Activated naive CD4-positive, alpha-beta T cell treated with anti-CD3 and anti-CD28 coated beads, Interleukin-2, amount 50 U/mL, for 72 hours (primary cell): ENCODE measurements at regions not wholly inside any gene's neighbourhood (a gene's known extent, or its start where the extent isn't known, plus 50 kb on each side); places are given as distances from the start of the nearest gene placed in this dataset.
"Not testable (repeated sequence)": the region's sequence is repeated elsewhere in the genome, so short reads cannot be mapped to it uniquely, and the experiment has no call there.

Experiments used
- ATAC-seq, 2 donors: fragments of 150-1000 bp; cut with Tn5 transposase; 2 replicates each; pipeline ENCODE4 v1.10.0; 2021; ENCODE audit warnings: mild to moderate bottlenecking in 2 of 2, moderate library complexity in 2 of 2
- DNase-seq, 2 donors: peaks; one replicate each; pipeline ENCODE4 v3.0.0; 2021 to 2022; ENCODE audit warnings: low spot score in 2 of 2
- H3K27ac Mint-ChIP-seq, 2 donors: one replicate each; pipeline ENCODE4 v1.8.0; 2022; ENCODE audit warnings: mild to moderate bottlenecking in 2 of 2, mixed read lengths in 2 of 2
- H3K36me3 Mint-ChIP-seq, 2 donors: one replicate each; pipeline ENCODE4 v1.8.0; 2022; ENCODE audit warnings: mixed read lengths in 2 of 2
- H3K9me3 Mint-ChIP-seq, 2 donors: one replicate each; pipeline ENCODE4 v1.8.0; 2022; ENCODE audit warnings: mixed read lengths in 2 of 2

DNA sequence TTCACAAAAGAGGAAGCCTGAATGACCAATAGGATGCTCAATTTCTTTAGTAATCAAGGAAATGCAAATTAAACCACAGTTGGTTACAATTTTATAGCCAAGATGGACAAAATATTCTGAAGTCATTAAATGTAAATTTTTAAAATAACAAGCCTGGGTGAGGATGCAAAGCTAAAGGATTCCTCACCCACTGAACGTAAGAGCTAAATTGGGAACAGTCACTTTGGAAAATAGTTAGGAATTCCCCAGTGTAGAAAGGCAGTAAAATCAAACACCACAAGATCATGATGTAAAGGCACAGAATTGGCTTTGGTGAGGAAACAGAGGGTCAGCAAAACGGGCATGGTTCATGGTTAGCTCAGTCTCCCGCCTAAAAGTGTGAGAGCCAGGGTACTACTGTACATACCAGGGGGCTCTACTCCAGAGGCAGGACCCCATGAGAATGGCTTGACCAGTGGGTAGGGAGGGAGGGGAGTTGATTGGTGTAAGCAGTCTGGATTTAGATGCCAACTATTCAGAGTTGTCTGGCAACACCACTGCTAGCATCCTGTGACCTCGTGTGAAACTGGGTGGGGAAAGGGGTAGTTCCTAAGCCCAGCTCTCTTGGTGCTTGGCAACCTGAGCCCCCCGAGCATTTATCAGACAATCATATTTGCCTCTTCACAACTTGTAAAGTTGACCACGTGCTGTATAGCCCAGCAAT is 213.4 kb upstream of the EGLN3 start:
- ATAC-seq (no peak), DNase-seq (no peak)
- Mint-ChIP-seq H3K36me3 (no peaks in the 10 kb centered on the region), H3K27ac (no peak overlapping the region), H3K9me3 (no peaks in the 10 kb centered on the region)

DNA sequence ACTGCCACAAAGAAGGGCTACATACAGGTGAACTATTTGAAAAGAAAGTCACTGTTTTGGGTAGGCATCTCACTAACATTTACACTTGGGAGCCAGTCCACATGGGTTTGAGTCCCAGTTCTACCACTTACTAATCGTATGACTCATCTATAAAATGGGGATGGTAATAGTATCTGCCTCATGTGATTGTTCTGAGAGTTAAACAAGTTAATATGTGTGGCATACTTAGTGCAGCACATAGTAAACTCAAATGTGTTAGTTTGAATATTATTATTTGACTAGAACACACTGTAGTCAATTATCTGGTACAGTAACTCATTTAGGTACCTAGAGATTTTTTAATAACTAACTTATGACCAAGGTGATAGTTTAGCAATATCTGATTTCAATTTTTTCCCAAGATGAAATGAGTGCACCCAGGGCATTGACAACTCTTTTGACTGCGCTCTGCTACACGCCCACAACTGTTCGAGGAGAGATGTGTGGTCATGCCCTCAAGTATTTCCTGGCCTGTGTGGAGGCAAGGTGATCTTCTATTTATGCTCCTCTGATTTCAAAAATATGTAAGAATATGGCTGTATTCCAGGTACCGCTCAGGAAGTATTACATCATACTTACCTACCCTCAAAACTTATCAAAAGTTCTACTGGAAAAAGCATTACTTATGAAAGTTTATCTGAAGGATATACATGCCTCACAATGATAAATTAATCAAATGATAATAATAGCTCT is 210.6 kb upstream of the EGLN3 start:
- no peak overlapping the region for H3K27ac Mint-ChIP-seq
- no peaks in the 10 kb centered on the region for H3K36me3 Mint-ChIP-seq
- peak; percentile 24 to 37 for ATAC-seq
- no peak for DNase-seq
- H3K9me3 Mint-ChIP-seq, result no peaks in the 10 kb centered on the region

DNA sequence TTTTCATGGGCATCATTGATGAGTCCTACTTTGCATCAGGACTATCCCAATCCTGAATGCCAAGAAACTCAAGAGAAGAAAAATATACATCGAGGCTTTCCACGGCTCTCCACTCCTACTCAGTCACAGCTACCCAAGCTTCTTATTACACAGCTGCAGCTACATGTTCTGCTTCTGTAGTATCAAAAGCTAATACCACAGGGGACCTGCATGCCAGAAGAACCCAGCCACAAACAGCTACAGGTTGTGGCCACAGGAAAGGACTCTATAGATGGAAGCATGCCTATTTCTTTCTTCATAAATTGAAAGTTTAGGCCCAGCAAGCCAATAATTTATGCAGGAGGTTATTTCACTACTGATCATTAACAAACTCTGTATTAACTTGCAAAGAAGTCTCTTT is 209.7 kb upstream of the EGLN3 start:
- Mint-ChIP-seq H3K36me3 (no peaks in the 10 kb centered on the region), H3K9me3 (no peaks in the 10 kb centered on the region), H3K27ac (no peak overlapping the region)
- DNase-seq (no peak), ATAC-seq (no peak)

DNA sequence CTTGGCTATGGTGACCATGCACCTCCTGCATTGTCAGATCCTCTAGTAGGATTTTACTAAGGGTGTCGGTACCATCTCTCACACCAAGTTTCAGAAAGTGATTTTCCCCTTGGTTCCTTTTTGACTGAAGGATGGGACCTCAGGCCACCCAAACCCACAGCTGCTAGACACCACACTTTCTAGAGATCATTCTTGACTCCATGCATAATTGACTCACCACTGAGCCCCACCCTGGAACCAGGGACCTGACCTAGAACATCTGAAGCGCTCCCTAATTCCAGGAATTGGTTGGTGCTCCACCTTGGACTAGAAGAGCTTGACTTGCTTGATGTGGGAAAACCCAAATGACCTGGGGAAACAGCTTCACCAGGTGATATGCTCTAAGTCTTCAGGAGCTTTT is 206.8 kb upstream of the EGLN3 start:
- no peaks in the 10 kb centered on the region for H3K9me3 Mint-ChIP-seq
- H3K27ac Mint-ChIP-seq, result no peak overlapping the region
- DNase-seq, result no peak
- H3K36me3 Mint-ChIP-seq, result no peaks in the 10 kb centered on the region
- ATAC-seq, result peak in 1 of 2 donors; percentile 11

DNA sequence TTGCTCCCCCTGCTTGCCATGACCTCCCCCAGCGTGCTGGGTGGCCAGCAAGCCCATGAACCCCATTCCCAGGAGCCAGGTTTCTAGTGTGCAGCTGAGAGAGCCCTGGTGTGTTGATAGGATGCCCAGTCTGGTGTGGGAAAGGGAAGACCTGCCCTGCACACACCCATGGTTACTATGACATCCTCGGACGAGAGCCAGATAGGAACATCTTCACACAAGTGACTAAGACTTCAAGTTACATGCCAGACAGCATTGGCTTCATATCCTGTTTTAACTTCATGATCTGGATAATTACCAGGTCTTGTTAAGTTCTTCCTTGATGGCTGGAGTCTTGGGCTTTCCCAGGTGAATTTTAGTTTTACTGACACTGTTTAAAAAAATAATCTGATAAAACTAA is 196.6 kb upstream of the EGLN3 start:
- H3K9me3 Mint-ChIP-seq, result peaks cover 4 to 5% of the 10 kb centered on the region in 2 donors
- no peak for DNase-seq
- no peak overlapping the region for H3K27ac Mint-ChIP-seq
- ATAC-seq, result no peak
- peaks cover 0 to 5% of the 10 kb centered on the region in 2 donors for H3K36me3 Mint-ChIP-seq

DNA sequence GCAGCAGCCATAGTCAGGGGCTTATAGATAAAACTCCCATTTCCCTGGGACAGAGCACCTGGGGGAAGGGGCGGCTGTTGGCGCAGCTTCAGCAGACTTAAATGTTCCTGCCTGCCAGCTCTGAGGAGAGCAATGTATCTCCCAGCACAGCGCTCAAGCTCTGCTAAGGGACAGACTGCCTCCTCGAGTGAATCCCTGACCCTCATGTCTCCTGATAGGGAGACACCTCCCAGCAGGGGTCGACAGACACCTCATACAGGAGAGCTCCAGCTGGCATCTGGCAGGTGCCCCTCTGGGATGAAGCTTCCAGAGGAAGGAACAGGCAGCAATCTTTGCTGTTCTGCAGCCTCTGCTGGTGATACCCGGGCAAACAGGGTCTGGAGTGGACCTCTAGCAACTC is 189.3 kb upstream of the EGLN3 start:
- not testable (repeated sequence) for ATAC-seq, H3K36me3 Mint-ChIP-seq, H3K27ac Mint-ChIP-seq, DNase-seq
- peaks cover 9 to 12% of the 10 kb centered on the region in 2 donors for H3K9me3 Mint-ChIP-seq

DNA sequence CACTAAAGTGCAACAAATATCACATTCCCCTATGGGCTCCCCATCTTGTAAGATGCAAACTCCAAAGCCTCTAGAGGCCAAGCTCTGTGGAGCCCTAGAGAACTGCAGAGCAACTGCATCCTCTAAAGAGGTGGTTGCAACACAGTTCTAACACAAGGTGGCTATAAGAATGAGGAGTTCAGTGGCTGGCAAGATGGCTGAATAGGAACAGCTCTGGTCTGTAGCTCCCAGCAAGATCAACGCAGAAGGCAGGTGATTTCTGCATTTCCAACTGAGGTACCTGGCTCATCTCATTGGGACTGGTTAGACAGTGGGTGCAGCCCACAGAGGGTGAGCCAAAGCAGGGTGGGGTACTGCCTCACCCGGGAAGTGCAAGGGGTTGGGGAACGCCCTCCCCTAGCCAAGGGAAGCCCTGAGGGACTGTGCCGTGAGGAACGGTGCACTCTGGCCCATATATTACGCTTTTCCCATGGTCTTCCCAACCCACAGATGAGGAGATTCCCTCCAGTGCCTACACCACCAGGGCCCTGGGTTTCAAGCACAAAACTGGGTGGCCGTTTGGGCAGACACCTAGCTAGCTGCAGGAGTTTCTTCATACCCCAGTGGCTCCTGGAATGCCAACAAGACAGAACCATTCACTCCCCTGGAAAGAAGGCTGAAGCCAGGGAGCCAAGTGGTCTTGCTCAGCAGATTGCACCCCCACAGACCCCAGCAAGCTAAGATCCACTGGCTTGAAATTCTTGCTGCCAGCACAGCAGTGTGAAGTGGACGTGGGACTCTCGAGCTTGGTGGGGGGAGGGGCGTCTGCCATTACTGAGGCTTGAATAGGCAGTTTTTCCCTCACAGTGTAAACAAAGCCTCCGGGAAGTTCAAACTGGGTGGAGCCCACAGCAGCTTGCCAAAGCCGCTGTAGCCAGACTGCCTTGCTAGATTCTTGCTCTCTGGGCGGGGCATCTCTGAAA is 188.6 kb upstream of the EGLN3 start:
- not testable (repeated sequence) for H3K36me3 Mint-ChIP-seq, ATAC-seq, H3K27ac Mint-ChIP-seq, DNase-seq
- peaks cover 9 to 12% of the 10 kb centered on the region in 2 donors for H3K9me3 Mint-ChIP-seq

DNA sequence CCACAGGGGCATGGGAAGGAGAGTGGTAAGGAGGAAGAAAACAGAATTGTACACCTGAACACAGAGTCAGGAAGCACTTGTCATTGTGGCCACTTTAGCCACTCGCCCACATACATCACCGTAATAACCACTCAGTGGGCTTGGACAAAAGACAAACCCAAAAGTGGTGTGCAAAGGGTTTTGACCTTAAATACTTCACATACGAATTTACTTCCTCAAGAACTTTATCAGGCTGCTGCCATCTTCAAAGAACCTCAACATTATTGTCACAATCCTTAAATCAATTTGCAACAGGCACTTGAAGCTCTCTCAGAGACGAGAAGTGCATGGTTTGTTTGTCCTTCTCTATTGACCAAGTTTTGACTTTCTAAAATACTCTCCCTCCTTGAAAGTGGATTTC is 187.3 kb upstream of the EGLN3 start:
- no peak for ATAC-seq
- no peak for DNase-seq
- H3K27ac Mint-ChIP-seq, result no peak overlapping the region
- peaks cover 0 to 9% of the 10 kb centered on the region in 2 donors for H3K36me3 Mint-ChIP-seq
- peaks cover 9 to 12% of the 10 kb centered on the region in 2 donors for H3K9me3 Mint-ChIP-seq

DNA sequence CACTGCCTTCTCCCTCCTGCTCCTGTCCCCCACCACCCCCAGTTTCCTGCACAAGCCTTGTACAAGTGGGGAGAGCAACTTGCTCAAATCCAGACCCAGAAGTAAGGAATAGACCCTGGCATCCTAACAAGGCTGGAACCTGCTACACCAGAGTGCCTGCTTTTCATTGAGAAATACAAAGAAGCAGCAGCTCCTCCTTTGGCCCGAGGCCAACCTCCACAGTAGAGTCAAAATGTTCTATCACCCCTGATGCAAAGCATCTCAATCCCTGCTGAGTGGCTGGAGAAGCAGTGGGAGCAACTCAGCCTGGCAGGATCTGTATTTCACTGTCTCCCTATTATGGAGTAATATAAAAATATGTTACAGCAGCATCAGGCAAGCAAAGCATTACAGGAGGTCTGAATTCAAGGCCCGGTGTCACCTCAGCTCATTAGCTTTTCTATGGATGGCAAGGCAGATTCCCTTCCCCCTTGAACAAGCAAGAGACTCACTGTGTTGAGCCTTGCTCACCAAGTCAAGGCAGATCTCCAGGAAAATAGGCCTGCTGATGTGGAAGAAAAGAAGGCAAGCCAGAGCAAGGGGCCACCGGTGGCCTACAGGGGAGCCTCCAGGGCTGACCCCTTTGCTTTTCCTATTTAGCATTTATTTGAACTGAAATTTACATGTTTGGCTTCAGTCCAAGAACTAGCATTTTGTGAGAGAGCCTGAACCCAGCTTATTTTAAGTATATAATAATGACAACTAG is 186.3 kb upstream of the EGLN3 start:
- no peak for ATAC-seq
- Mint-ChIP-seq H3K9me3 (peaks cover 4 to 6% of the 10 kb centered on the region in 2 donors), H3K36me3 (peaks cover 0 to 1% of the 10 kb centered on the region in 2 donors), H3K27ac (no peak overlapping the region)
- no peak for DNase-seq

DNA sequence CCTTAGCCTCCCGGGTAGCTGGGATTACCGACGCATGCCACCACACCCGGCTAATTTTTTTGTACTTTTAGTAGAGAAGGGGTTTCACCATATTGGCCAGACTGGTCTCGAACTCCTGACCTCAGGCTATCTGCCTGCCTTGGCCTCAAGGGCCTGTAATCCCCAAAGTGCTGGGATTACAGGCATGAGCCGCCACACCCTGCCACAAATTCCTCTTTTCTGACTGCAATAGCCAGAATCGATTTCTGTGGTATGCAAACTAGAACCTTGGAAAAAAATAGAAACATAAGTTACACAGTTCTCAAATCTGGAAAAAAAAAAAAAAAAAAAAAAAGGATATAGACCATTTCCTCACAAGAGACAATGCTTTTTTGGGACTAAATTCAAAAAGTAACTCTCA is 184.6 kb upstream of the EGLN3 start:
- ATAC-seq, result no peak
- no peak for DNase-seq
- no peak overlapping the region for H3K27ac Mint-ChIP-seq
- H3K36me3 Mint-ChIP-seq, result no peaks in the 10 kb centered on the region
- H3K9me3 Mint-ChIP-seq, result no peaks in the 10 kb centered on the region

DNA sequence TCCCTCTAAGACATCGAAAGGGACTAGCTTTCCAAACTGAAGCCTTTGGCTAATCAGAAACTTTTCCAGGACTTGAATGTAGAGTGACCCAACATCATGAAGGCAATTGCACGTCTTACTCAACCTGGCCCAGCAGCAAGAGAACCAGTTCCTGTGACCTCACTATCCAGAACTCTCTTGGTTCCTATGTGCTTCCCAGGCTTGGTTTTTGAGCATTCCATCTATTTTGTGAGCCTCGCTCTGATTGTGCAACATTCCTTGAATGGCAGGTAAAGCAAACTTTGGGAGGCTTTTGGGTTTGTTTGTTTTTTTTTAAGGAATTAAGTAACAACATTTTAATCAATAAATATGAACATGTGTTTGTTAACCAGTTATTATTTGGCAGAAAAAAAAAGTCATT is 183.6 kb upstream of the EGLN3 start:
- no peak overlapping the region for H3K27ac Mint-ChIP-seq
- no peaks in the 10 kb centered on the region for H3K9me3 Mint-ChIP-seq
- ATAC-seq (no peak), DNase-seq (no peak)
- H3K36me3 Mint-ChIP-seq, result no peaks in the 10 kb centered on the region

DNA sequence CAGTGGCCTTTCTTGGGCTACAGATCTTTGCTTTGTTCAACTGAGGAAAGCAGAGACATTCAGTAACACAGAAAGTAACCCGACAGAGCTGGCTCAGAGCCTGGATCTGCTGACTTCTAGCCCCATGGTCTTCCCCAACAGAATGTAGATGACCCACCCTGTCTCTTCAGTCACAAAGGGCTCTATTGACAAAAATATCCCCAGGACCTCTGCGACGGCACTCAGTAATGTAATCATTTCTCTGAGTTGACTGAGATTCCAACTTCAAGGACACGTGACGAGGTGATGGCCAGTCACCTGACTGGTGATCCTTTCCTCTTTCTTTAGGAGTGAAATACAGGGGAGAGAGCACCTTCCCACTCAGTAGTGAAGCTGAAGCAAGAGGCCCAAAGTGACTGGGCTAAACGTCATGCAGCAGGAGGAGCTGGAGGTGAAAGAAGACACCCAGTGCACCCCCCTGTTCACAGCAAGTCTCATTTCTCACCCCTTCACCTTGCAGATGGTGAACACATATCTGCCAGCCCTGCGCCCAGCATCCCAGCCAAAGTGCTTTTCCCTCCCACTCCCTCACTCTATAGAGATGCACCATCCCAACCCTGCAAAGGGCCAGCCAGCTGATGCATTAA is 179.2 kb upstream of the EGLN3 start:
- Mint-ChIP-seq H3K36me3 (no peaks in the 10 kb centered on the region), H3K27ac (no peak overlapping the region), H3K9me3 (no peaks in the 10 kb centered on the region)
- DNase-seq (no peak), ATAC-seq (no peak)

DNA sequence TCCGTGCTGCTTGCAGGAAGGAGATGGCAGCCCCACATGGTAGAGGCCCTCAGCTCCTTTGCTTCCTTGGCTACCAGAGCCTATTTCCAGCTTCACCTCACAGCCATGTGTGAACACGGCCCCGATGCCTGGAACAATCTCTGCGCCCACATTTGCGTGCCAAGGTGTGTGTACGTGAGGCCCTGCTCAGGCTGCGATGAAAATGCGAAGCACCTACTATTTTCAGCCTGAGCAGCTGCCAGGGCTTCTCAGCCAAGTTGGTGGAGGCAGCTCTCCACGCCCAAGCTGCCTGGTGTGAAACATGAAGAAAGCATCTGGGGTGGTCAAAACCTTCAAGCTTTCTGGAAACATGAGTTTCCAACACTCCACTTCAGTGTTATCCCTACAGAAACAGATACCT is 177.8 kb upstream of the EGLN3 start:
- ATAC-seq (no peak), DNase-seq (no peak)
- Mint-ChIP-seq H3K36me3 (no peaks in the 10 kb centered on the region), H3K27ac (no peak overlapping the region), H3K9me3 (no peaks in the 10 kb centered on the region)

DNA sequence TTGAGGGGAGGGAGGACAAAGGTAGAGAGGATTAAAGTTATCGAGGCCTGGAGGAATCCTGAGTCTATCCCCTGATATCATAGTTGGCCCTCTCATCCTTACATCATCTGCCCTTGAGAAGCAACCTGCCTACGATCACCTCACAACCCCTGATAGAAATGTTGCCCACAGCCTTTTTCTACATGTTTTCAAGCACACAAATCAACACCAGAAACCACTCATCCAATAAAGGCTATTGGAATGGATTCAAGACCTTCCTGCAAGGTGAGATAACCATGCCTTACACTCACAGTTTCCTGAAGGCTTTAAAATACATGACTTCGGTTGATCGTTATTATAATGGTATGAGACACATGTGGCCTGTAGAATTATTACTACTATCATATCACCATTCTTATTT is 175.7 kb upstream of the EGLN3 start:
- no peak for DNase-seq
- no peaks in the 10 kb centered on the region for H3K9me3 Mint-ChIP-seq
- H3K36me3 Mint-ChIP-seq, result no peaks in the 10 kb centered on the region
- H3K27ac Mint-ChIP-seq, result no peak overlapping the region
- no peak for ATAC-seq

DNA sequence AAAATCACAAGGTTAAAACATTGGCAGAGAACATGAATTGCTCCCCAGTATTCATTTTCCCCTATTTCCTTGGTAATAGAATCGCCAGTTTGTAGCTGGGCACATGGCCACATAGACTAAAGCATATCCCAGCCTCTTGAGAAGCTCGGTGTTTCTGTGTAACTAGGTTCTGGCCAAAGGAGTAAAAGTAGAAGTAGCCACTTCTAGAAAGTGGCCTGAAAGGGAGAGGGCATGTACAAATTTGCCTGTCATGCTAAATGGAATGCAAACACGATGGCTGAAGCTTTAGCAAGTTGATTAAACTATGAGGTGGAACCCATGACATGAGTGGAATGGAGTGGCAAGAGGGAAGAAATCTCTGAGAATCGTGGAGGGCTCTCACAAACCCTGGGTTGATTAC is 173.7 kb upstream of the EGLN3 start:
- Mint-ChIP-seq H3K9me3 (no peaks in the 10 kb centered on the region), H3K36me3 (no peaks in the 10 kb centered on the region), H3K27ac (no peak overlapping the region)
- ATAC-seq (no peak), DNase-seq (no peak)

DNA sequence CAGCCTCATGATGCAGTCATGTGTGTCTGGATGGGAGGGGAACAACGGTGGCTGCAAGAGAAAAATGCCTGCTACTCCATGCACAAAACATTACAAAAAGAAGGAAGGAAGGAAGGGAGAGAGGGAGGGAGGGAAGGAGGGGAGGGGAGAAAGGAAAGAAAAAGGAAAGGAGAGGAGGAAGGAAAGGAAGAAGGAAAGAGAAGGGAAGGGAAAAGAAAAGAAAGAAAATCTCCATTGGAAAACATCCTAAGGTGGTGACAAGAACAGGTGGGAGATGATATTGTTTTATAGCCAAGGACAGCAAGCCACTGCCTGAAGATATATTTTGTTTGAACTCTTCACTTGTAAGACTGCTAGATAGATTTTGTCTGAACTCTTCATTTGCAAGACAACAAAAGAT is 171.8 kb upstream of the EGLN3 start:
- H3K36me3 Mint-ChIP-seq, result no peaks in the 10 kb centered on the region
- H3K9me3 Mint-ChIP-seq, result no peaks in the 10 kb centered on the region
- DNase-seq (no peak), ATAC-seq (no peak)
- H3K27ac Mint-ChIP-seq, result no peak overlapping the region
